ENCODE measurements at regions not wholly inside any gene's neighbourhood (a gene's known extent, or its start where the extent isn't known, plus 50 kb on each side); places are given as distances from the start of the nearest gene placed in this dataset.

- TF ChIP-seq PCBP2 (optimal IDR thresholded peaks at IDR 0.05; ENCODE audit: low read depth, low read length, poor library complexity, severe bottlenecking) (no peak), ZNF256 (CRISPR knock-in tag; conservative IDR thresholded peaks at IDR 0.05) (no peak), CTCF (CRISPR knock-in tag; IDR thresholded peaks at IDR 0.05) (no peak), ZNF264 (CRISPR knock-in tag; IDR thresholded peaks at IDR 0.05) (no peak), REST (IDR thresholded peaks at IDR 0.05; ENCODE audit: borderline replicate concordance in 1 of 2, low read depth in 1 of 2, low read length in 2 of 2) (no peak), FOXP4 (CRISPR knock-in tag; IDR thresholded peaks at IDR 0.05) (no peak), ZNF331 (CRISPR knock-in tag; IDR thresholded peaks at IDR 0.05) (no peak), CHD2 (IDR thresholded peaks at IDR 0.05; ENCODE audit: low read depth, low read length) (no peak), SOX13 (IDR thresholded peaks at IDR 0.05) (no peak), SOX13 (CRISPR knock-in tag; conservative IDR thresholded peaks at IDR 0.05 in 1 of 2, IDR thresholded peaks at IDR 0.05 in 1 of 2) (no peak), ARHGAP35 (CRISPR knock-in tag; IDR thresholded peaks at IDR 0.05; ENCODE audit: borderline replicate concordance) (no peak), ELF4 (CRISPR knock-in tag; IDR thresholded peaks at IDR 0.05; ENCODE audit: borderline replicate concordance) (no peak), JUN (CRISPR knock-in tag; IDR thresholded peaks at IDR 0.05) (no peak), RBM39 (IDR thresholded peaks at IDR 0.05; ENCODE audit: low read depth, low read length, poor library complexity, severe bottlenecking) (no peak), AFF4 (CRISPR knock-in tag; IDR thresholded peaks at IDR 0.05) (no peak)
Observed at GRCh38 chr11:112404112-112404511, 143.5 kb upstream of the PLET1 start.

Data from HepG2 (cell line).